ENCODE measurements at regions not wholly inside any gene's neighbourhood (a gene's known extent, or its start where the extent isn't known, plus 50 kb on each side); places are given as distances from the start of the nearest gene placed in this dataset.

GRCh38 chr6:9789201-9789600 lies 625.7 kb downstream of the TFAP2A start:
- Histone ChIP-seq H3K27ac (no peak overlapping the region), H3K27me3 (peaks cover 0 to 5% (median 0%) of the 10 kb centered on the region in 7 donors), H3K4me1 (no peaks in the 10 kb centered on the region), H3K9me3 (no peaks in the 10 kb centered on the region), H3K36me3 (no peaks in the 10 kb centered on the region), H3K4me3 (no peak overlapping the region)
- no peak for TF ChIP-seq CTCF (IDR thresholded peaks at IDR 0.05)
- no peak for DNase-seq
- intact Hi-C loops (cut with DNase I): no loop called here
- no peak for ATAC-seq
- WGBS, 2 donors: 13 to 20% methylated on average over 3 of the region's 3 CpGs

DNA sequence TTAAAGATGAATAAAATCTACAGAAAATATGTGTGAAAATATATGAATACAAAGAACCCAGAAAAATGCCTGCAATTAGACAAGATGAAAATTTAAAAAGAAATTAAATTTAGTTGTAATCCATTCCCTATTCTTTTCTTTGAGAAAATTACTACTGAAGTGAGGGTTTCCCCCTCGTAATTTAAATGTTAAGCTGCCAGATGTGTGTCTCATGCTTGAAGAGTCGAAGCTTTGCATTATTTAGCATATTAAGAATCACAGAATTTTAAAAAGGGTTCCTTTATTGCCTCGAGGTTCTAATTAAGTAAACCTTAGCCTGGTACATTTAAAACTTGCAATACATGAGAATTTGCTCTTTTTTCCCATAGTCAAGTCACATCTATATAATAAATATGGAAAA lies 630.1 kb downstream of the TFAP2A start:
- DNase-seq (no peak), ATAC-seq (no peak)
- WGBS, 2 donors: 66% methylated on average over 3 of the region's 3 CpGs
- peaks cover 0 to 10% (median 0%) of the 10 kb centered on the region in 11 donors for H3K9me3 ChIP-seq
- intact Hi-C loops (cut with DNase I): loop anchor here in 1 of 10 donors (5.0 kb wide), 1 partner anchor 1138 kb away; no protein-coding TSS in a partner anchor
- H3K27me3 ChIP-seq: peaks cover 0 to 5% (median 0%) of the 10 kb centered on the region in 7 donors
- no peak for TF ChIP-seq CTCF (IDR thresholded peaks at IDR 0.05)
- no peak overlapping the region for H3K27ac ChIP-seq
- H3K4me1 ChIP-seq: no peaks in the 10 kb centered on the region
- no peak overlapping the region for H3K4me3 ChIP-seq
- no peaks in the 10 kb centered on the region for H3K36me3 ChIP-seq

DNA sequence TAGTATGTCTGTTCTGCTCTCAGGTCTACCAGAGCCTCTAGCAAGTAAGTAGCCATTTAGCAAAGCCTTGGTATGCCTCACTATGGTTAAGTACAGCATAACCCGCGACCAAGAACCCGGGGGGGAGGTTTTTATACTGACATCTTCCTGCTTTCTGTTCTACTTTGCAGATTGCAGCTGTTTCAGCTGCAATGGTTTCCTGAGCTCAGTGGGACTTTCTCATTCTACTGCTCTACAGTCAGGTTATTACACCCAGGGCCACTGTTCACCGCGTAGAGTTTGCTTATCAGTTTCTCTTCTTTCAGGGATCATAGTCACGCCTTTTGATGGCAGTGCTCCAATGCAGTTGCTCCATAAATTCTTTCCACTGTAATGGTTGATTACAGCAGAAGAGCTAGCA lies 631.3 kb downstream of the TFAP2A start:
- Histone ChIP-seq H3K4me3 (no peak overlapping the region), H3K36me3 (no peaks in the 10 kb centered on the region), H3K9me3 (peaks cover 0 to 10% (median 0%) of the 10 kb centered on the region in 11 donors), H3K27me3 (peaks cover 0 to 5% (median 0%) of the 10 kb centered on the region in 7 donors), H3K4me1 (no peaks in the 10 kb centered on the region), H3K27ac (no peak overlapping the region)
- TF ChIP-seq CTCF (IDR thresholded peaks at IDR 0.05): no peak
- WGBS, 2 donors: 32 to 45% methylated on average over 6 of the region's 6 CpGs
- ATAC-seq: no peak
- DNase-seq: no peak
- intact Hi-C loops (cut with DNase I): loop anchor here in 1 of 10 donors (5.0 kb wide), 1 partner anchor 1139 kb away; no protein-coding TSS in a partner anchor

GRCh38 chr6:9766240-9766915 lies 648.5 kb downstream of the TFAP2A start:
- intact Hi-C loops (cut with DNase I): no loop called here
- WGBS, 2 donors: 53 to 66% methylated on average over 6 of the region's 6 CpGs
- H3K4me1 ChIP-seq: no peaks in the 10 kb centered on the region
- no peak overlapping the region for H3K27ac ChIP-seq
- TF ChIP-seq CTCF (IDR thresholded peaks at IDR 0.05): no peak
- no peaks in the 10 kb centered on the region for H3K36me3 ChIP-seq
- H3K27me3 ChIP-seq: peaks cover 0 to 7% (median 0%) of the 10 kb centered on the region in 7 donors
- no peak overlapping the region for H3K4me3 ChIP-seq
- ATAC-seq: no peak
- H3K9me3 ChIP-seq: no peaks in the 10 kb centered on the region
- DNase-seq: no peak
